GM12865 (cell line): ENCODE measurements at regions not wholly inside any gene's neighbourhood (a gene's known extent, or its start where the extent isn't known, plus 50 kb on each side); places are given as distances from the start of the nearest gene placed in this dataset.

Experiments used
- DNase-seq: peaks from one replicate; pipeline ENCODE4 v3.0.0; 2010; ENCODE audit warnings: low read depth
- H3K4me3 ChIP-seq: 2 replicates; pipeline ENCODE4 v1.5.1; 2011; ENCODE audit warnings: mild to moderate bottlenecking, low read depth, low read length, control low read depth
- TF ChIP-seq, protein P1 (sequence below): IDR thresholded peaks from 2 replicates; pipeline ENCODE4 v1.5.1; 2011; ENCODE audit warnings: low read length, control low read depth, low read depth, inconsistent platforms; ENCODE audit not compliant: insufficient read depth; ENCODE audit errors: missing control alignments

DNA sequence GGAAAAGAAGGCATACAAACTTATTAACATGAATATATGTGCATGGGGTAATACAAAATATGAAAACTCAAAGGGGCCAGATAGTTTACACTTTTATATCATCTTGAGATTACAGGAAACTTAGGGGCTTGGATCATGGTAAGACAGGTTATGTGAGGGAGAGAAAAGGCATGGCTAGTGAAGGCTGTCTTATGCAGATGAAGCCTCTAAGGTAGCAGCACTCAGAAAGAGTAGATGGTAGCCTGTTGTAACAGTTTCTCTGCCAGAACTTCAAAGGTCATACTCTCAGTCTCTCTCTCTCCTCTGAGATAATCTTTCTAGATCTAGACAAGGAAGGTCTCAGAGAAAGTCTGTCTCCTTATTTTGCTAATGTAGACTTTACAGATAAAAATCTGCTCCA, 57.2 kb upstream of the FGF10 start:
- no peak for DNase-seq
- TF ChIP-seq, protein P1, sequence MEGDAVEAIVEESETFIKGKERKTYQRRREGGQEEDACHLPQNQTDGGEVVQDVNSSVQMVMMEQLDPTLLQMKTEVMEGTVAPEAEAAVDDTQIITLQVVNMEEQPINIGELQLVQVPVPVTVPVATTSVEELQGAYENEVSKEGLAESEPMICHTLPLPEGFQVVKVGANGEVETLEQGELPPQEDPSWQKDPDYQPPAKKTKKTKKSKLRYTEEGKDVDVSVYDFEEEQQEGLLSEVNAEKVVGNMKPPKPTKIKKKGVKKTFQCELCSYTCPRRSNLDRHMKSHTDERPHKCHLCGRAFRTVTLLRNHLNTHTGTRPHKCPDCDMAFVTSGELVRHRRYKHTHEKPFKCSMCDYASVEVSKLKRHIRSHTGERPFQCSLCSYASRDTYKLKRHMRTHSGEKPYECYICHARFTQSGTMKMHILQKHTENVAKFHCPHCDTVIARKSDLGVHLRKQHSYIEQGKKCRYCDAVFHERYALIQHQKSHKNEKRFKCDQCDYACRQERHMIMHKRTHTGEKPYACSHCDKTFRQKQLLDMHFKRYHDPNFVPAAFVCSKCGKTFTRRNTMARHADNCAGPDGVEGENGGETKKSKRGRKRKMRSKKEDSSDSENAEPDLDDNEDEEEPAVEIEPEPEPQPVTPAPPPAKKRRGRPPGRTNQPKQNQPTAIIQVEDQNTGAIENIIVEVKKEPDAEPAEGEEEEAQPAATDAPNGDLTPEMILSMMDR = no peak
- H3K4me3 ChIP-seq = no peak overlapping the region

DNA sequence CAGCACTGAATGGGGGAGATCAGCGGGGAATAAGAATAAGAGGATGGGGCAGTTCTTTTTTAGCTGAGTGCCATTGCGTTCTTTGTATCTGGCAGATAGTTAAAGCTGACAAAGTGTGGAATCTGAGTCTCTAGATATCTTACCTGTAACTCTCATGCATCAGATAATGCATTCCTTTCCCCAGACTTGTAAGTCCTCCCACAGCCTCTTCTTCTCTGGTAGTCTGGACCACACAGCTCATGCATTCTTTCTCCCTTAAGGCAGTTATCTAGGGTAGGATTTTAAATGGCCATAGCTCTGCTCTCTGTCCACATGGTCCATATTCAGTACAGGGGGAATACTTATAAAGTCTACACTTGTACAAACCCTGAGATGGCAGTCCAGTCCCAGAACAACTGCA, 54.0 kb upstream of the FGF10 start:
- TF ChIP-seq, protein P1 = no peak
- no peak for DNase-seq
- no peak overlapping the region for H3K4me3 ChIP-seq

DNA sequence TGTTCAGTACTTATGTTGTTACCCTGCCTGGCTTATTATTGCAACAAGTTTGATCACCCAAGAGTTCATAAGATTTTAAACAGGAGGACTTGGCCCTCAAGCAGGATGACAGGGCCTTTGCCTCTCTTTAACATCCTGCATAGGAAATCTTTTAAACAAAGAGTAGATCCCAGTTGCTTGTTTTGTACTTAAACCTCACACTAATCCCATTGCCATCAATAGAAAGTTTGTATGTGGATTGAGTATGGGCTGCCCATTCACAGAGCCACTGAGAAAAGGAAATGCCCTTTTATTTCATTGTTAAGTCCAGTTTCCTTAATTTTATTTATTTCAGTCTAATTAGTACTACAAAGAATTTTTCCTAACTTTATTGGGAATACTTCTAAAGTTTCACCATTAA, 52.2 kb upstream of the FGF10 start:
- H3K4me3 ChIP-seq = no peak overlapping the region
- DNase-seq = no peak
- TF ChIP-seq, protein P1 = no peak

DNA sequence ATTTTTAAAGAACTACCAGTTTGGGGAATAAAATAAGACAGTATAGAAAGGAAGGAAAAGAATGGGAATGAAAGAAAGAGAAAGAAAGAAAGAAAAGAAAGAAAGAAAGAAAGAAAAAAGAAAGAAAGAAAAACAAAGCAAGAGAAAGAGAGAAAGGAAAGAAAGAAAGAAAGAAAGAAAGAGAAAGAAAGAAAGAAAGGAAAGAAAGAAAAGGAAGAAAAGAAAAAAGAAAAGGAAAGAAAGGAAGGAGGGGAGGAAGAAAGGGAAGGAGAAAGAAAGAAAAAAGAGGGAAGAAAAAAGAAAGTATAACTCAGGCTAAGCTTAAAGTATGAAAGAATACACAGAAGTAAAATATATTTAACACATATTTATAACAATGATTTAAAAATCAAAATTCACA, 51.0 kb upstream of the FGF10 start:
- TF ChIP-seq, protein P1 = no peak
- no peak overlapping the region for H3K4me3 ChIP-seq

More for the DNA sequence above, 51.0 kb upstream of the FGF10 start:
- DNase-seq = no peak
